ENCODE measurements at regions not wholly inside any gene's neighbourhood (a gene's known extent, or its start where the extent isn't known, plus 50 kb on each side); places are given as distances from the start of the nearest gene placed in this dataset.

GRCh38 chr13:64909184-64909583 lies 2321.0 kb downstream of the PCDH9 start (continued):
- TF ChIP-seq MAX (CRISPR knock-in tag; IDR thresholded peaks at IDR 0.05): no peak
- no peak for TF ChIP-seq HMGXB4 (CRISPR knock-in tag; IDR thresholded peaks at IDR 0.05)

- no peak for ATAC-seq
- TF ChIP-seq HMGA2 (CRISPR knock-in tag; IDR thresholded peaks at IDR 0.05) (no peak), PREB (CRISPR knock-in tag; IDR thresholded peaks at IDR 0.05; ENCODE audit: borderline replicate concordance) (no peak), ATF1 (CRISPR knock-in tag; IDR thresholded peaks at IDR 0.05) (no peak), ATF6 (CRISPR knock-in tag; IDR thresholded peaks at IDR 0.05) (no peak), NFYB (CRISPR knock-in tag; conservative IDR thresholded peaks at IDR 0.05; ENCODE audit: low read depth) (no peak), NR1H2 (CRISPR knock-in tag; IDR thresholded peaks at IDR 0.05) (no peak), TEAD1 (CRISPR knock-in tag; IDR thresholded peaks at IDR 0.05) (no peak), GABPB1 (CRISPR knock-in tag; IDR thresholded peaks at IDR 0.05) (no peak), CDX4 (CRISPR knock-in tag; IDR thresholded peaks at IDR 0.05; ENCODE audit: borderline replicate concordance) (no peak), ZNF512 (CRISPR knock-in tag; IDR thresholded peaks at IDR 0.05; ENCODE audit: borderline replicate concordance) (no peak)
- H3K4me3 Mint-ChIP-seq: no peak overlapping the region
- no peak for DNase-seq (ENCODE audit: low spot score)
- H3K9me3 Mint-ChIP-seq: peaks cover 5% of the 10 kb centered on the region
- ChIA-PET CTCF (no interaction called here), POLR2A (no interaction called here)
- no peaks in the 10 kb centered on the region for H3K4me1 Mint-ChIP-seq
- H3K36me3 Mint-ChIP-seq: no peaks in the 10 kb centered on the region
- no peaks in the 10 kb centered on the region for H3K27me3 Mint-ChIP-seq (ENCODE audit: low read depth)
- H3K27ac Mint-ChIP-seq: no peak overlapping the region
These were observed 2330.1 kb downstream of the PCDH9 start for GRCh38 chr13:64900039-64900438.

- CTCF ChIA-PET: no interaction called here
- DNase-seq (ENCODE audit: low spot score) (no peak), ATAC-seq (no peak)
- no peak overlapping the region for H3K27ac Mint-ChIP-seq
- H3K4me1 Mint-ChIP-seq: peaks cover 5% of the 10 kb centered on the region; the same call in 1 of the 2 replicates
- POLR2A ChIA-PET: no interaction called here
- H3K4me3 Mint-ChIP-seq: no peak overlapping the region
- H3K27me3 Mint-ChIP-seq (ENCODE audit: low read depth): no peaks in the 10 kb centered on the region
- H3K36me3 Mint-ChIP-seq: no peaks in the 10 kb centered on the region
- peaks cover 4% of the 10 kb centered on the region for H3K9me3 Mint-ChIP-seq
- no peak for TF ChIP-seq NFATC4 (CRISPR knock-in tag; IDR thresholded peaks at IDR 0.05)
- TF ChIP-seq IRF1 (CRISPR knock-in tag; IDR thresholded peaks at IDR 0.05): no peak
- no peak for TF ChIP-seq FOXP1 (CRISPR knock-in tag; IDR thresholded peaks at IDR 0.05; ENCODE audit: borderline replicate concordance)
- TF ChIP-seq ZBTB43 (CRISPR knock-in tag; IDR thresholded peaks at IDR 0.05): no peak
- no peak for TF ChIP-seq ZNF671 (CRISPR knock-in tag; IDR thresholded peaks at IDR 0.05)
- TF ChIP-seq TEAD4 (CRISPR knock-in tag; IDR thresholded peaks at IDR 0.05): no peak
- no peak for TF ChIP-seq SP1 (CRISPR knock-in tag; conservative IDR thresholded peaks at IDR 0.05)
- no peak for TF ChIP-seq E2F4 (CRISPR knock-in tag; IDR thresholded peaks at IDR 0.05; ENCODE audit: borderline replicate concordance, low read depth)
These were observed 2345.2 kb downstream of the PCDH9 start for GRCh38 chr13:64884976-64885375.
